Esophagus muscularis mucosa (tissue), 4 donors: ENCODE measurements at regions not wholly inside any gene's neighbourhood (a gene's known extent, or its start where the extent isn't known, plus 50 kb on each side); places are given as distances from the start of the nearest gene placed in this dataset.

ENCODE experiments used
- EP300 ChIP-seq: sonication (generic); formaldehyde crosslinking; IDR thresholded peaks from one replicate; pipeline ENCODE4 v1.6.1; 2017; ENCODE audit warnings: antibody characterized with exemption
- POLR2A ChIP-seq: fragments of 450-650 bp; IDR thresholded peaks from one replicate; pipeline ENCODE4 v1.6.1; 2017; ENCODE audit warnings: antibody characterized with exemption, moderate library complexity, mild to moderate bottlenecking, low read depth
- POLR2AphosphoS5 ChIP-seq, 2 donors: sonication (generic); formaldehyde crosslinking; IDR thresholded peaks; one replicate each; pipeline ENCODE4 v1.6.1; 2017; ENCODE audit warnings: antibody characterized with exemption in 2 of 2
- TF ChIP-seq, protein P1 (sequence below), 3 experiments: fragments of 200-600 bp in 2 of 3; fragments of 450-650 bp in 1 of 3; sonication (generic) in 2 of 3; IDR thresholded peaks; one replicate each; pipeline ENCODE4 v1.5.1; 2017 to 2019; ENCODE audit warnings: antibody characterized with exemption in 3 of 3, mild to moderate bottlenecking in 2 of 3, moderate library complexity in 1 of 3

DNA sequence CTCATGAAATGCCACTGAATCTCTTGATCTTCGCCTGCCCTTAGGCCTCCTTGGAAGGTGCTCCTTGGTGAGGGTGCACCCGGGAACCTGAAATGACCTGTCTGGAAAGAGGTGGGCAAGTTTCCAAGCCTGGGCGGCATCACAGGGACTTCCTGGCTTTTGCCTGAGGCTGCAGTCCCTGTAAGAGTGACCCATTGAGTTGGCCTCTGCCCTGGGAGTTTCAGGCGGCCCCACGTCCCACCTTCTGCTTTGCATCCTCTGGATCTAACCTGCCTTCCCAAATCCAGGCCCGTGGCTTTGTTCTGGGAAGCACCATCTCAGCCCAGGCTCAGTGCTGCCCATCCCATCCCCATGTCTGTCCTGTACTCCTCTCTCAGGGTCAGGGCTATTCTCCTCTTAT, 356.4 kb downstream of the RPS24 start:
- TF ChIP-seq, protein P1, sequence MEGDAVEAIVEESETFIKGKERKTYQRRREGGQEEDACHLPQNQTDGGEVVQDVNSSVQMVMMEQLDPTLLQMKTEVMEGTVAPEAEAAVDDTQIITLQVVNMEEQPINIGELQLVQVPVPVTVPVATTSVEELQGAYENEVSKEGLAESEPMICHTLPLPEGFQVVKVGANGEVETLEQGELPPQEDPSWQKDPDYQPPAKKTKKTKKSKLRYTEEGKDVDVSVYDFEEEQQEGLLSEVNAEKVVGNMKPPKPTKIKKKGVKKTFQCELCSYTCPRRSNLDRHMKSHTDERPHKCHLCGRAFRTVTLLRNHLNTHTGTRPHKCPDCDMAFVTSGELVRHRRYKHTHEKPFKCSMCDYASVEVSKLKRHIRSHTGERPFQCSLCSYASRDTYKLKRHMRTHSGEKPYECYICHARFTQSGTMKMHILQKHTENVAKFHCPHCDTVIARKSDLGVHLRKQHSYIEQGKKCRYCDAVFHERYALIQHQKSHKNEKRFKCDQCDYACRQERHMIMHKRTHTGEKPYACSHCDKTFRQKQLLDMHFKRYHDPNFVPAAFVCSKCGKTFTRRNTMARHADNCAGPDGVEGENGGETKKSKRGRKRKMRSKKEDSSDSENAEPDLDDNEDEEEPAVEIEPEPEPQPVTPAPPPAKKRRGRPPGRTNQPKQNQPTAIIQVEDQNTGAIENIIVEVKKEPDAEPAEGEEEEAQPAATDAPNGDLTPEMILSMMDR (IDR thresholded peaks at IDR 0.05), result no peak
- TF ChIP-seq POLR2A (no peak), POLR2AphosphoS5 (IDR thresholded peaks at IDR 0.05) (no peak), EP300 (no peak)
